H1 (cell line): ENCODE measurements at regions not wholly inside any gene's neighbourhood (a gene's known extent, or its start where the extent isn't known, plus 50 kb on each side); places are given as distances from the start of the nearest gene placed in this dataset.

Experiments used
- CTCF ChIA-PET: fragments of 300-600 bp; sonication (Branson Sonifier 250); formaldehyde crosslinking; loops from one replicate; lab custom pipeline; 2021; ENCODE audit not compliant: partially characterized antibody; lab: Charles Lee
- POLR2A ChIA-PET: fragments of 300-600 bp; sonication (Branson Sonifier 250); formaldehyde crosslinking; loops from one replicate; lab custom pipeline; 2021; ENCODE audit warnings: inconsistent platforms; ENCODE audit not compliant: partially characterized antibody; lab: Charles Lee
- DNase-seq, 2 experiments: peaks; one replicate each; pipeline versions ENCODE4 v3.0.0 to v3.0.0-alpha.2; 2010 to 2022; ENCODE audit warnings: low spot score in 2 of 2, low read depth in 1 of 2, mixed read lengths in 1 of 2
- FAIRE-seq: peaks from 2 replicates; lab custom pipeline; 2011; peaks lifted over from hg19 to GRCh38; lab: Jason Lieb, UNC
- H2AFZ ChIP-seq: 2 replicates; pipeline ENCODE4 v1.8.1; 2012; ENCODE audit warnings: low read length, inconsistent platforms
- H2AK5ac ChIP-seq: 2 replicates; pipeline ENCODE4 v1.6.1; 2013; ENCODE audit warnings: low read depth, low read length
- H2BK120ac ChIP-seq: replicated peaks from 2 replicates; pipeline ENCODE3; 2013; ENCODE audit warnings: low read depth, low read length, inconsistent platforms
- H2BK12ac ChIP-seq: 2 replicates; pipeline ENCODE4 v1.6.1; 2013; ENCODE audit warnings: low read depth, low read length
- H2BK15ac ChIP-seq: 2 replicates; pipeline ENCODE4 v1.6.1; 2013; ENCODE audit warnings: low read length
- H2BK20ac ChIP-seq: 2 replicates; pipeline ENCODE4 v1.6.1; 2013; ENCODE audit warnings: low read length
- H2BK5ac ChIP-seq: 2 replicates; pipeline ENCODE4 v1.6.1; 2013; ENCODE audit warnings: low read depth, low read length
- H3K14ac ChIP-seq: 2 replicates; pipeline ENCODE4 v1.6.1; 2013; ENCODE audit warnings: inconsistent platforms; ENCODE audit not compliant: insufficient read length
- H3K18ac ChIP-seq: 2 replicates; pipeline ENCODE4 v1.6.1; 2013; ENCODE audit warnings: low read length; ENCODE audit errors: extremely low read depth
- H3K23ac ChIP-seq: 2 replicates; pipeline ENCODE4 v1.6.1; 2013; ENCODE audit warnings: inconsistent platforms; ENCODE audit not compliant: insufficient read length
- H3K23me2 ChIP-seq: 2 replicates; pipeline ENCODE4 v1.6.1; 2013; ENCODE audit warnings: low read depth, low read length
- H3K27ac ChIP-seq: 2 replicates; pipeline ENCODE4 v1.6.1; 2011; ENCODE audit warnings: low read depth, low read length, inconsistent platforms
- H3K27me3 ChIP-seq, 4 experiments: replicated peaks in 1 of 4; 1 replicate in 1 of 4; 2 replicates in 3 of 4; pipeline versions ENCODE4 v1.6.1 to v1.8.1; 2011 to 2013; ENCODE audit warnings: low read length in 3 of 4, mild to moderate bottlenecking in 3 of 4, inconsistent platforms in 2 of 4, mixed read lengths in 2 of 4, moderate library complexity in 1 of 4; ENCODE audit not compliant: control insufficient read depth in 3 of 4, insufficient read depth in 3 of 4; ENCODE audit errors: extremely low read depth in 1 of 4
- H3K36me3 ChIP-seq, 4 experiments: 2 replicates each; pipeline versions ENCODE4 v1.6.1 to v1.8.1; 2011 to 2013; ENCODE audit warnings: mild to moderate bottlenecking in 4 of 4, low read length in 3 of 4, moderate library complexity in 2 of 4, control low read depth in 1 of 4, inconsistent platforms in 1 of 4; ENCODE audit not compliant: insufficient read depth in 4 of 4, control insufficient read depth in 2 of 4
- H3K4ac ChIP-seq: replicated peaks from 2 replicates; pipeline ENCODE3; 2013; ENCODE audit warnings: low read length, low read depth, mixed read lengths, inconsistent platforms; ENCODE audit not compliant: insufficient read length
- H3K4me1 ChIP-seq, 4 experiments: replicated peaks in 1 of 4; 1 replicate in 1 of 4; 2 replicates in 3 of 4; pipeline versions ENCODE4 v1.6.1 to v1.8.1; 2011 to 2013; ENCODE audit warnings: low read length in 3 of 4, inconsistent platforms in 2 of 4, mixed read lengths in 1 of 4; ENCODE audit not compliant: insufficient read depth in 4 of 4, control insufficient read depth in 3 of 4
- H3K4me2 ChIP-seq, 2 experiments: 2 replicates each; pipeline versions ENCODE4 v1.6.1 to v1.8.1; 2011 to 2013; ENCODE audit warnings: low read depth in 2 of 2, low read length in 2 of 2, control low read depth in 1 of 2, inconsistent platforms in 1 of 2, mild to moderate bottlenecking in 1 of 2; ENCODE audit not compliant: insufficient read depth in 1 of 2
- H3K4me3 ChIP-seq, 4 experiments: fragments of 200-600, 300-600 bp in 1 of 4; sonication (generic), shearing (Covaris generic), sonication (Bioruptor Twin) in 1 of 4; 2 replicates each; pipeline versions ENCODE4 v1.5.1 to v1.8.1; 2011 to 2016; ENCODE audit warnings: low read length in 4 of 4, low read depth in 3 of 4, control low read depth in 2 of 4, inconsistent platforms in 2 of 4, mild to moderate bottlenecking in 2 of 4, mixed read lengths in 1 of 4, moderate library complexity in 1 of 4; ENCODE audit not compliant: insufficient read depth in 2 of 4; ENCODE audit errors: extremely low read depth in 1 of 4
- H3K56ac ChIP-seq: replicated peaks from 2 replicates; pipeline ENCODE3; 2013; ENCODE audit warnings: low read depth, mild to moderate bottlenecking, mixed read lengths, low read length, inconsistent platforms; ENCODE audit not compliant: insufficient read length
- H3K79me1 ChIP-seq: 2 replicates; pipeline ENCODE4 v1.6.1; 2013; ENCODE audit warnings: low read depth, low read length, control low read depth
- H3K79me2 ChIP-seq, 2 experiments: 2 replicates each; pipeline versions ENCODE4 v1.6.1 to v1.8.1; 2012 to 2013; ENCODE audit warnings: low read length in 2 of 2, mild to moderate bottlenecking in 2 of 2, inconsistent platforms in 1 of 2; ENCODE audit not compliant: insufficient read depth in 2 of 2, control insufficient read depth in 1 of 2
- H3K9ac ChIP-seq, 4 experiments: replicated peaks in 1 of 4; 1 replicate in 1 of 4; 2 replicates in 3 of 4; pipeline versions ENCODE4 v1.6.1 to v1.8.1; 2011 to 2013; ENCODE audit warnings: low read depth in 3 of 4, low read length in 3 of 4, control low read depth in 2 of 4, mild to moderate bottlenecking in 2 of 4, moderate library complexity in 2 of 4, inconsistent platforms in 1 of 4; ENCODE audit errors: extremely low read depth in 1 of 4
- H3K9me3 ChIP-seq, 2 experiments: 2 replicates each; pipeline versions ENCODE4 v1.6.1 to v1.8.1; 2012 to 2013; ENCODE audit warnings: mild to moderate bottlenecking in 2 of 2, moderate library complexity in 2 of 2, control low read depth in 1 of 2, inconsistent platforms in 1 of 2, low read depth in 1 of 2, low read length in 1 of 2, mixed read lengths in 1 of 2; ENCODE audit not compliant: insufficient read depth in 2 of 2
- H4K20me1 ChIP-seq, 2 experiments: replicated peaks in 1 of 2; 2 replicates each; pipeline versions ENCODE3 to v1.8.1; 2011 to 2013; ENCODE audit warnings: inconsistent platforms in 2 of 2, low read length in 2 of 2, mild to moderate bottlenecking in 1 of 2; ENCODE audit not compliant: insufficient read depth in 2 of 2, control insufficient read depth in 1 of 2
- H4K5ac ChIP-seq: 2 replicates; pipeline ENCODE4 v1.6.1; 2013; ENCODE audit warnings: low read length, low read depth, mixed read lengths, inconsistent platforms; ENCODE audit not compliant: insufficient read length
- H4K8ac ChIP-seq: 2 replicates; pipeline ENCODE4 v1.8.0; 2013; ENCODE audit warnings: mild to moderate bottlenecking, moderate library complexity, low read length, inconsistent platforms; ENCODE audit not compliant: insufficient read depth; ENCODE audit errors: extremely low read depth
- H4K91ac ChIP-seq: replicated peaks from 2 replicates; pipeline ENCODE3; 2013; ENCODE audit warnings: low read length, mixed read lengths, inconsistent platforms; ENCODE audit not compliant: insufficient read length
- CHD1 ChIP-seq: IDR thresholded peaks from 2 replicates; pipeline ENCODE4 v1.6.1; 2012; ENCODE audit warnings: low read depth, low read length, improper control_type of control experiment
- CHD2 ChIP-seq: IDR thresholded peaks from 2 replicates; pipeline ENCODE4 v1.6.1; 2012; ENCODE audit warnings: low read length, improper control_type of control experiment
- CTBP2 ChIP-seq: IDR thresholded peaks from 2 replicates; pipeline ENCODE4 v1.7.0; 2011; ENCODE audit warnings: borderline replicate concordance, mild to moderate bottlenecking, moderate library complexity, mixed read lengths, low read length; ENCODE audit not compliant: insufficient read depth, insufficient read length
- EGR1 ChIP-seq: IDR thresholded peaks from 2 replicates; pipeline ENCODE4 v1.6.1; 2011; ENCODE audit warnings: low read depth, low read length, borderline replicate concordance
- JUN ChIP-seq: IDR thresholded peaks from 2 replicates; pipeline ENCODE4 v1.6.1; 2011; ENCODE audit warnings: low read depth, mild to moderate bottlenecking, improper control_type of control experiment, low read length
- RBBP5 ChIP-seq: IDR thresholded peaks from 2 replicates; pipeline ENCODE4 v1.7.1; 2012; ENCODE audit warnings: low read depth, mild to moderate bottlenecking, inconsistent platforms, low read length, moderate library complexity, borderline replicate concordance
- SRF ChIP-seq: IDR thresholded peaks from 2 replicates; pipeline ENCODE4 v1.6.1; 2011; ENCODE audit warnings: mild to moderate bottlenecking, low read depth, low read length, moderate library complexity
- TAF7 ChIP-seq: optimal IDR thresholded peaks from 2 replicates; pipeline ENCODE3; 2011; ENCODE audit warnings: low read depth, mild to moderate bottlenecking, inconsistent platforms, low read length, moderate library complexity, borderline replicate concordance
- TEAD4 ChIP-seq: IDR thresholded peaks from 2 replicates; pipeline ENCODE4 v1.6.1; 2012; ENCODE audit warnings: low read depth, low read length, inconsistent platforms, mixed read lengths
- ZNF274 ChIP-seq: IDR thresholded peaks from 2 replicates; pipeline ENCODE4 v1.7.0; 2012; ENCODE audit warnings: low read length, borderline replicate concordance; ENCODE audit errors: extremely low read depth
- WGBS, 2 experiments: shearing (Covaris generic) in 1 of 2; methylation state at CpG; one replicate each; pipeline versions ENCODE4 v1.1.6 to v1.1.7; 2013 to 2015; ENCODE audit warnings: low lambda C conversion rate in 2 of 2, mixed read lengths in 2 of 2, inconsistent platforms in 1 of 2, low coverage in 1 of 2, missing lambda C conversion rate in 1 of 2; ENCODE audit not compliant: insufficient replicate concordance in 2 of 2, insufficient coverage in 1 of 2, insufficient read length in 1 of 2; ENCODE audit errors: extremely low coverage in 1 of 2, missing lambda C conversion rate in 1 of 2; 5-methylcytosine and 5-hydroxymethylcytosine counted together

DNA sequence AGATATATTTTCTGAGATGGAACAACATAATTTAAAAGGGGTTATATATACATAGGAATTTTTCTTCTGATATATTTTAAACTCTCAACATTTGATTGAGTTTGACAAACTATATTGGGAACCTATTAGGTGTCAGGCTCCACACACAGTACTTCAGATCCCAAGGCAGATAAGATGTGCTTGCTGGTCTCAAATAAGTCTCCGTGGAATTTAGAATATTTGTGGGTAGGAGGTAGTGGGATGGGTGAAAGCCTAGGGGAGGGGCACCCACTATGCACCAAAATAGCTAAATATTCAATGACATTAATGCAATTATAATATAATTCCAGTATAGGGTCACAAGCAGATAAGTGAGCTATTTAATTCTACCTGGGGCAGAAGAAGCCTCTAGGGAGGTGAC is 81.5 kb downstream of the ARL4A start:
- Histone ChIP-seq H2BK5ac (no peak overlapping the region), H3K23ac (no peak overlapping the region), H3K4me2 (no peak overlapping the region), H2BK15ac (no peak overlapping the region), H2BK20ac (no peak overlapping the region), H3K18ac (no peak overlapping the region), H4K8ac (no peak overlapping the region), H3K9me3 (no peaks in the 10 kb centered on the region), H3K36me3 (no peaks in the 10 kb centered on the region), H3K27ac (no peak overlapping the region), H2AK5ac (no peak overlapping the region), H3K79me1 (no peaks in the 10 kb centered on the region), H2AFZ (no peak overlapping the region), H3K9ac (no peak overlapping the region), H3K79me2 (no peaks in the 10 kb centered on the region), H3K27me3 (no peaks in the 10 kb centered on the region), H3K14ac (no peak overlapping the region), H4K91ac (no peak overlapping the region), H2BK120ac (no peak overlapping the region), H3K4ac (no peak overlapping the region), H4K5ac (no peak overlapping the region), H3K56ac (no peak overlapping the region), H4K20me1 (no peaks in the 10 kb centered on the region), H2BK12ac (no peak overlapping the region), H3K4me1 (peaks cover 0 to 25% (median 4%) of the 10 kb centered on the region in 4 experiments; a peak in 6 of 7 replicates), H3K4me3 (no peak overlapping the region), H3K23me2 (no peaks in the 10 kb centered on the region)
- POLR2A ChIA-PET = no interaction called here
- no peak for FAIRE-seq
- CTCF ChIA-PET = interaction anchor here (1.6 kb wide), 1 partner anchor 82 kb away, joined by 5 read pairs; the partner anchor contains the start of gene ARL4A
- TF ChIP-seq CTBP2 = no peak
- no peak for TF ChIP-seq TAF7
- TF ChIP-seq RBBP5 = no peak
- TF ChIP-seq JUN = no peak
- no peak for TF ChIP-seq CHD2
- no peak for TF ChIP-seq TEAD4
- TF ChIP-seq CHD1 = no peak
- TF ChIP-seq SRF = no peak
- no peak for TF ChIP-seq ZNF274
- no peak for TF ChIP-seq EGR1
- 61% methylated on average over 1 of the region's 1 CpG; no CpG with 5 or more reads in 1 of the 2 experiments for WGBS, 2 experiments
- DNase-seq = no peak
